ENCODE measurements at regions not wholly inside any gene's neighbourhood (a gene's known extent, or its start where the extent isn't known, plus 50 kb on each side); places are given as distances from the start of the nearest gene placed in this dataset.

- in situ Hi-C loops (cut with HindIII; ENCODE audit: low sequenced_read_pairs), result no loop called here
These were observed 195.2 kb downstream of the TRIM29 start for GRCh38 chr11:119942583-119943297.

- in situ Hi-C loops (cut with HindIII; ENCODE audit: low sequenced_read_pairs), result no loop called here
These were observed 196.1 kb downstream of the TRIM29 start for GRCh38 chr11:119941636-119942411.

- in situ Hi-C loops (cut with HindIII; ENCODE audit: low sequenced_read_pairs), result no loop called here
These were observed 196.7 kb downstream of the TRIM29 start for GRCh38 chr11:119941171-119941570.

- in situ Hi-C loops (cut with HindIII; ENCODE audit: low sequenced_read_pairs), result no loop called here
These were observed 197.4 kb downstream of the TRIM29 start for GRCh38 chr11:119940401-119940976.

GRCh38 chr11:119937412-119937811 lies 200.5 kb downstream of the TRIM29 start:
- in situ Hi-C loops (cut with HindIII; ENCODE audit: low sequenced_read_pairs), result no loop called here

GRCh38 chr11:119936426-119936825 lies 201.5 kb downstream of the TRIM29 start:
- in situ Hi-C loops (cut with HindIII; ENCODE audit: low sequenced_read_pairs), result no loop called here

GRCh38 chr11:119935349-119935925 lies 202.5 kb downstream of the TRIM29 start:
- in situ Hi-C loops (cut with HindIII; ENCODE audit: low sequenced_read_pairs), result no loop called here

GRCh38 chr11:119934866-119935265 lies 203.0 kb downstream of the TRIM29 start:
- in situ Hi-C loops (cut with HindIII; ENCODE audit: low sequenced_read_pairs), result no loop called here

GRCh38 chr11:119934267-119934666 lies 203.6 kb downstream of the TRIM29 start:
- in situ Hi-C loops (cut with HindIII; ENCODE audit: low sequenced_read_pairs), result no loop called here

GRCh38 chr11:119933584-119933983 lies 204.3 kb downstream of the TRIM29 start:
- in situ Hi-C loops (cut with HindIII; ENCODE audit: low sequenced_read_pairs), result no loop called here

- in situ Hi-C loops (cut with HindIII; ENCODE audit: low sequenced_read_pairs), result no loop called here
These were observed 204.0 kb upstream of the NECTIN1 start for GRCh38 chr11:119932828-119933562.

GRCh38 chr11:119928047-119928446 lies 199.0 kb upstream of the NECTIN1 start:
- in situ Hi-C loops (cut with HindIII; ENCODE audit: low sequenced_read_pairs), result no loop called here

GRCh38 chr11:119924017-119924416 lies 195.0 kb upstream of the NECTIN1 start:
- in situ Hi-C loops (cut with HindIII; ENCODE audit: low sequenced_read_pairs), result no loop called here

- in situ Hi-C loops (cut with HindIII; ENCODE audit: low sequenced_read_pairs), result no loop called here
These were observed 192.6 kb upstream of the NECTIN1 start for GRCh38 chr11:119921571-119921970.

- in situ Hi-C loops (cut with HindIII; ENCODE audit: low sequenced_read_pairs), result no loop called here
These were observed 191.8 kb upstream of the NECTIN1 start for GRCh38 chr11:119920666-119921387.

GRCh38 chr11:119919656-119920055 lies 190.7 kb upstream of the NECTIN1 start:
- in situ Hi-C loops (cut with HindIII; ENCODE audit: low sequenced_read_pairs), result no loop called here

GRCh38 chr11:119918347-119918746 lies 189.3 kb upstream of the NECTIN1 start:
- in situ Hi-C loops (cut with HindIII; ENCODE audit: low sequenced_read_pairs), result no loop called here

GRCh38 chr11:119916568-119916967 lies 187.6 kb upstream of the NECTIN1 start:
- in situ Hi-C loops (cut with HindIII; ENCODE audit: low sequenced_read_pairs), result no loop called here

GRCh38 chr11:119912229-119912628 lies 183.2 kb upstream of the NECTIN1 start:
- in situ Hi-C loops (cut with HindIII; ENCODE audit: low sequenced_read_pairs), result no loop called here

- in situ Hi-C loops (cut with HindIII; ENCODE audit: low sequenced_read_pairs), result no loop called here
These were observed 181.7 kb upstream of the NECTIN1 start for GRCh38 chr11:119910650-119911049.
